NCI-H1105 treated with DMSO at 0.1 percent for 48 hours (cell line): ENCODE measurements at regions not wholly inside any gene's neighbourhood (a gene's known extent, or its start where the extent isn't known, plus 50 kb on each side); places are given as distances from the start of the nearest gene placed in this dataset.

ENCODE experiments used
- DNase-seq: peaks from one replicate; lab custom pipeline; 2025; lab: John Stamatoyannopoulos, UW

- no peak for DNase-seq
Observed at GRCh38 chr10:10516346-10517130, 501.1 kb upstream of the CELF2 start.

- DNase-seq = no peak
Observed at GRCh38 chr10:10517866-10518265, 499.8 kb upstream of the CELF2 start.

GRCh38 chr10:10519674-10520073, 498.0 kb upstream of the CELF2 start:
- no peak for DNase-seq

GRCh38 chr10:10520491-10521385, 496.9 kb upstream of the CELF2 start:
- no peak for DNase-seq

- DNase-seq = no peak
Observed at GRCh38 chr10:10526846-10527245, 490.8 kb upstream of the CELF2 start.

- no peak for DNase-seq
Observed at GRCh38 chr10:10527861-10528562, 489.7 kb upstream of the CELF2 start.

GRCh38 chr10:10528563-10528910, 489.1 kb upstream of the CELF2 start:
- DNase-seq = no peak

GRCh38 chr10:10530313-10530712, 487.4 kb upstream of the CELF2 start:
- DNase-seq = no peak

GRCh38 chr10:10532236-10532635, 485.4 kb upstream of the CELF2 start:
- no peak for DNase-seq

GRCh38 chr10:10532826-10533225, 484.8 kb upstream of the CELF2 start:
- DNase-seq = no peak

GRCh38 chr10:10533437-10533836, 484.2 kb upstream of the CELF2 start:
- DNase-seq = no peak

GRCh38 chr10:10538326-10538725, 479.3 kb upstream of the CELF2 start:
- DNase-seq = no peak

GRCh38 chr10:10540398-10540797, 477.3 kb upstream of the CELF2 start:
- DNase-seq = no peak

- DNase-seq = no peak
Observed at GRCh38 chr10:10542477-10542876, 475.2 kb upstream of the CELF2 start.

GRCh38 chr10:10544890-10545289, 472.8 kb upstream of the CELF2 start:
- no peak for DNase-seq

- no peak for DNase-seq
Observed at GRCh38 chr10:10545771-10546170, 471.9 kb upstream of the CELF2 start.

GRCh38 chr10:10551596-10552301, 465.9 kb upstream of the CELF2 start:
- DNase-seq = no peak

GRCh38 chr10:10552948-10553347, 464.7 kb upstream of the CELF2 start:
- DNase-seq = no peak

- DNase-seq = no peak
Observed at GRCh38 chr10:10564081-10564794, 453.4 kb upstream of the CELF2 start.

GRCh38 chr10:10576937-10577336, 440.7 kb upstream of the CELF2 start:
- DNase-seq = no peak

GRCh38 chr10:10579709-10580108, 438.0 kb upstream of the CELF2 start:
- DNase-seq = no peak
